Gastrocnemius medialis (tissue), 4 donors: ENCODE measurements at regions not wholly inside any gene's neighbourhood (a gene's known extent, or its start where the extent isn't known, plus 50 kb on each side); places are given as distances from the start of the nearest gene placed in this dataset.

Experiments used
- POLR2A ChIP-seq, 2 donors: fragments of 450-650 bp; IDR thresholded peaks; one replicate each; pipeline ENCODE4 v1.6.1; 2017; ENCODE audit warnings: antibody characterized with exemption in 2 of 2, mild to moderate bottlenecking in 2 of 2, moderate library complexity in 2 of 2
- TF ChIP-seq, protein P1 (sequence below), 5 experiments: fragments of 450-650 bp in 3 of 5; fragments of 200-600 bp in 2 of 5; sonication (generic) in 2 of 5; IDR thresholded peaks in 4 of 5; conservative IDR thresholded peaks in 1 of 5; 1 replicate in 4 of 5; 2 replicates in 1 of 5; pipeline ENCODE4 v1.5.1; 2016 to 2019; ENCODE audit warnings: antibody characterized with exemption in 5 of 5, mild to moderate bottlenecking in 3 of 5, moderate library complexity in 3 of 5

GRCh38 chr13:89903115-89903514 lies 1444.4 kb upstream of the MIR17HG start:
- TF ChIP-seq, protein P1, sequence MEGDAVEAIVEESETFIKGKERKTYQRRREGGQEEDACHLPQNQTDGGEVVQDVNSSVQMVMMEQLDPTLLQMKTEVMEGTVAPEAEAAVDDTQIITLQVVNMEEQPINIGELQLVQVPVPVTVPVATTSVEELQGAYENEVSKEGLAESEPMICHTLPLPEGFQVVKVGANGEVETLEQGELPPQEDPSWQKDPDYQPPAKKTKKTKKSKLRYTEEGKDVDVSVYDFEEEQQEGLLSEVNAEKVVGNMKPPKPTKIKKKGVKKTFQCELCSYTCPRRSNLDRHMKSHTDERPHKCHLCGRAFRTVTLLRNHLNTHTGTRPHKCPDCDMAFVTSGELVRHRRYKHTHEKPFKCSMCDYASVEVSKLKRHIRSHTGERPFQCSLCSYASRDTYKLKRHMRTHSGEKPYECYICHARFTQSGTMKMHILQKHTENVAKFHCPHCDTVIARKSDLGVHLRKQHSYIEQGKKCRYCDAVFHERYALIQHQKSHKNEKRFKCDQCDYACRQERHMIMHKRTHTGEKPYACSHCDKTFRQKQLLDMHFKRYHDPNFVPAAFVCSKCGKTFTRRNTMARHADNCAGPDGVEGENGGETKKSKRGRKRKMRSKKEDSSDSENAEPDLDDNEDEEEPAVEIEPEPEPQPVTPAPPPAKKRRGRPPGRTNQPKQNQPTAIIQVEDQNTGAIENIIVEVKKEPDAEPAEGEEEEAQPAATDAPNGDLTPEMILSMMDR (IDR thresholded peaks at IDR 0.05 in 4 of 5, conservative IDR thresholded peaks at IDR 0.05 in 1 of 5) = no peak
- no peak for TF ChIP-seq POLR2A (IDR thresholded peaks at IDR 0.05)
